ENCODE measurements at regions not wholly inside any gene's neighbourhood (a gene's known extent, or its start where the extent isn't known, plus 50 kb on each side); places are given as distances from the start of the nearest gene placed in this dataset.

GRCh38 chr1:195577748-195578147, 1030.5 kb downstream of the KCNT2 start:
- H3K27ac ChIP-seq (ENCODE audit: low read depth, low read length), result no peak overlapping the region
- H3K4me2 ChIP-seq (ENCODE audit: low read length), result no peak overlapping the region
- no peaks in the 10 kb centered on the region for H4K20me1 ChIP-seq (ENCODE audit: insufficient read depth)
- no peak for TF ChIP-seq EGR1 (IDR thresholded peaks at IDR 0.05; ENCODE audit: low read depth)
- TF ChIP-seq TCF7L2 (IDR thresholded peaks at IDR 0.05; ENCODE audit: borderline replicate concordance, extremely low read depth, insufficient read depth, insufficient read length), result no peak
- no peak for TF ChIP-seq RAD21 (IDR thresholded peaks at IDR 0.05; ENCODE audit: low read depth)
- no peak for TF ChIP-seq ATF3 (IDR thresholded peaks at IDR 0.05)
- TF ChIP-seq EZH2phosphoT487 (IDR thresholded peaks at IDR 0.05; ENCODE audit: borderline replicate concordance), result no peak
- no peak for TF ChIP-seq ZFX (IDR thresholded peaks at IDR 0.05)
- no peak for ATAC-seq
- no peaks in the 10 kb centered on the region for H3K4me1 ChIP-seq (ENCODE audit: control insufficient read depth in 1 of 2, insufficient read depth in 2 of 2, low read length in 2 of 2)
- H3K36me3 ChIP-seq (ENCODE audit: control insufficient read depth in 1 of 2, insufficient read depth in 2 of 2, low read length in 2 of 2), result no peaks in the 10 kb centered on the region
- intact Hi-C loops (cut with micrococcal nuclease), result no loop called here
- H3K9me3 ChIP-seq (ENCODE audit: control insufficient read depth in 1 of 2, insufficient read depth in 1 of 2, low read depth in 1 of 2, low read length in 2 of 2), result 0 out of 4 replicates have a peak, but pooled peaks cover 0 to 3% of the 10 kb centered on the region in 2 experiments
- DNase-seq (ENCODE audit: low read depth, low spot score), result no peak
- ChIA-PET POLR2A (no interaction called here), CTCF (no interaction called here), RAD21 (ENCODE audit: low non-redundant PET in 1 of 2, low total read pairs in 2 of 2, uncharacterized antibody in 2 of 2, unreplicated experiment in 2 of 2) (no interaction called here)
- H3K79me2 ChIP-seq (ENCODE audit: insufficient read depth, low read length), result no peaks in the 10 kb centered on the region
- H3K9ac ChIP-seq (ENCODE audit: low read length), result no peak overlapping the region
- BruUV-seq (replicated peaks), result no TSS peak
- no peak overlapping the region for H3K4me3 ChIP-seq (replicated peaks in 1 of 2; ENCODE audit: low read depth in 1 of 2, low read length in 2 of 2)
- H2AFZ ChIP-seq (ENCODE audit: low read depth, low read length, poor library complexity, severe bottlenecking), result no peak overlapping the region
- H3K9me2 ChIP-seq (ENCODE audit: insufficient read depth), result no peaks in the 10 kb centered on the region
- H3K27me3 ChIP-seq (ENCODE audit: insufficient read depth, low read length), result no peaks in the 10 kb centered on the region

- BruUV-seq (replicated peaks), result no TSS peak
- DNase-seq (ENCODE audit: low read depth, low spot score), result no peak
These were observed 1031.6 kb downstream of the KCNT2 start for GRCh38 chr1:195576641-195577040.

More at GRCh38 chr1:195576641-195577040, 1031.6 kb downstream of the KCNT2 start:
- ChIA-PET POLR2A (no interaction called here), RAD21 (ENCODE audit: low non-redundant PET in 1 of 2, low total read pairs in 2 of 2, uncharacterized antibody in 2 of 2, unreplicated experiment in 2 of 2) (no interaction called here), CTCF (no interaction called here)
- Histone ChIP-seq H3K9ac (ENCODE audit: low read length) (no peak overlapping the region), H3K4me2 (ENCODE audit: low read length) (no peak overlapping the region), H3K4me3 (replicated peaks in 1 of 2; ENCODE audit: low read depth in 1 of 2, low read length in 2 of 2) (no peak overlapping the region), H3K9me2 (ENCODE audit: insufficient read depth) (no peaks in the 10 kb centered on the region), H3K27me3 (ENCODE audit: insufficient read depth, low read length) (no peaks in the 10 kb centered on the region), H2AFZ (ENCODE audit: low read depth, low read length, poor library complexity, severe bottlenecking) (no peak overlapping the region), H4K20me1 (ENCODE audit: insufficient read depth) (no peaks in the 10 kb centered on the region), H3K4me1 (ENCODE audit: control insufficient read depth in 1 of 2, insufficient read depth in 2 of 2, low read length in 2 of 2) (no peaks in the 10 kb centered on the region), H3K27ac (ENCODE audit: low read depth, low read length) (no peak overlapping the region), H3K36me3 (ENCODE audit: control insufficient read depth in 1 of 2, insufficient read depth in 2 of 2, low read length in 2 of 2) (no peaks in the 10 kb centered on the region), H3K79me2 (ENCODE audit: insufficient read depth, low read length) (no peaks in the 10 kb centered on the region), H3K9me3 (ENCODE audit: control insufficient read depth in 1 of 2, insufficient read depth in 1 of 2, low read depth in 1 of 2, low read length in 2 of 2) (peaks cover 0 to 4% of the 10 kb centered on the region in 2 experiments; a peak in 1 of 4 replicates)
- intact Hi-C loops (cut with micrococcal nuclease), result no loop called here
- TF ChIP-seq ZBTB33 (IDR thresholded peaks at IDR 0.05; ENCODE audit: extremely low read depth, insufficient replicate concordance, low read length), result no peak
- TF ChIP-seq FOSL1 (IDR thresholded peaks at IDR 0.05; ENCODE audit: low read depth), result no peak
- TF ChIP-seq EGR1 (IDR thresholded peaks at IDR 0.05; ENCODE audit: low read depth), result no peak
- no peak for TF ChIP-seq ZNF274 (IDR thresholded peaks at IDR 0.05; ENCODE audit: low read depth, low read length)
- TF ChIP-seq EZH2 (IDR thresholded peaks at IDR 0.05), result no peak
- no peak for TF ChIP-seq CBX3 (IDR thresholded peaks at IDR 0.05; ENCODE audit: low read depth)
- TF ChIP-seq JUND (IDR thresholded peaks at IDR 0.05), result no peak
- no peak for TF ChIP-seq ATF3 (IDR thresholded peaks at IDR 0.05)
- ATAC-seq, result no peak

Data from HCT116 (cell line).